ENCODE measurements at regions not wholly inside any gene's neighbourhood (a gene's known extent, or its start where the extent isn't known, plus 50 kb on each side); places are given as distances from the start of the nearest gene placed in this dataset.

GRCh38 chr9:81132796-81133195 is 556.6 kb downstream of the TLE1 start:
- ChIA-PET CTCF (no interaction called here), POLR2A (no interaction called here)
- Histone ChIP-seq H3K9ac (replicated peaks; ENCODE audit: extremely low read depth, insufficient read depth, low read length) (no peak overlapping the region), H3K36me3 (ENCODE audit: control insufficient read depth in 2 of 2, extremely low read depth in 1 of 2, insufficient read depth in 2 of 2, low read length in 2 of 2) (no peaks in the 10 kb centered on the region), H3K4me1 (ENCODE audit: control insufficient read depth, extremely low read depth, insufficient read depth, low read length) (no peaks in the 10 kb centered on the region), H3K79me2 (ENCODE audit: control insufficient read depth, insufficient read depth, low read length) (no peaks in the 10 kb centered on the region), H3K9me3 (replicated peaks; ENCODE audit: control insufficient read depth, insufficient read depth, low read length) (no peaks in the 10 kb centered on the region), H3K4me2 (ENCODE audit: insufficient read depth, low read length) (no peak overlapping the region), H3K27me3 (ENCODE audit: control insufficient read depth in 2 of 2, insufficient read depth in 2 of 2, low read length in 2 of 2) (no peaks in the 10 kb centered on the region), H4K20me1 (replicated peaks; ENCODE audit: control insufficient read depth, extremely low read depth, insufficient read depth, low read length) (no peaks in the 10 kb centered on the region), H2AFZ (ENCODE audit: low read depth, low read length) (no peak overlapping the region), H3K27ac (ENCODE audit: insufficient read depth, low read depth, low read length) (no peak overlapping the region), H3K9me1 (replicated peaks; ENCODE audit: control insufficient read depth, extremely low read depth, insufficient read depth, low read length) (no peaks in the 10 kb centered on the region), H3K4me3 (replicated peaks in 1 of 3; ENCODE audit: insufficient read depth in 1 of 3, low read depth in 1 of 3, low read length in 3 of 3) (no peak overlapping the region)
- dilution Hi-C loops (cut with MboI; ENCODE audit: extremely low pct_ligation_motif_present, low sequenced_read_pairs), result no loop called here
- DNase-seq (ENCODE audit: low read depth, low spot score), result no peak
- no peak for TF ChIP-seq JUN (IDR thresholded peaks at IDR 0.05; ENCODE audit: borderline replicate concordance, insufficient read depth, insufficient read length, low read depth)
- TF ChIP-seq MAX (IDR thresholded peaks at IDR 0.05; ENCODE audit: insufficient read depth, insufficient read length), result no peak
- TF ChIP-seq MYC (IDR thresholded peaks at IDR 0.05; ENCODE audit: low read depth, low read length), result no peak
- TF ChIP-seq FOS (IDR thresholded peaks at IDR 0.05; ENCODE audit: borderline replicate concordance, insufficient read depth, low read length), result no peak
- no peak for TF ChIP-seq CTCF (IDR thresholded peaks at IDR 0.05; ENCODE audit: extremely low read depth in 1 of 2, insufficient read depth in 1 of 2, low read depth in 1 of 2, low read length in 2 of 2)
- no peak for TF ChIP-seq EZH2 (IDR thresholded peaks at IDR 0.05; ENCODE audit: borderline replicate concordance, low read depth, low read length, severe bottlenecking)
- TF ChIP-seq POLR2A (IDR thresholded peaks at IDR 0.05; ENCODE audit: low read depth, low read length), result no peak
- no peak for TF ChIP-seq GATA2 (IDR thresholded peaks at IDR 0.05; ENCODE audit: insufficient read depth, insufficient read length, low read depth, low read length)
- TF ChIP-seq POLR2AphosphoS5 (IDR thresholded peaks at IDR 0.05; ENCODE audit: insufficient read depth, low read depth, low read length), result no peak
- intact Hi-C loops (cut with micrococcal nuclease), result no loop called here
- no TSS peak for BruUV-seq (replicated peaks)
- FAIRE-seq, result no peak
